ENCODE measurements at regions not wholly inside any gene's neighbourhood (a gene's known extent, or its start where the extent isn't known, plus 50 kb on each side); places are given as distances from the start of the nearest gene placed in this dataset.
A peak's percentile ranks its signal among the peaks of the same experiment; 100 is the strongest.
"Not testable (repeated sequence)": the region's sequence is repeated elsewhere in the genome, so short reads cannot be mapped to it uniquely, and the experiment has no call there.

DNA sequence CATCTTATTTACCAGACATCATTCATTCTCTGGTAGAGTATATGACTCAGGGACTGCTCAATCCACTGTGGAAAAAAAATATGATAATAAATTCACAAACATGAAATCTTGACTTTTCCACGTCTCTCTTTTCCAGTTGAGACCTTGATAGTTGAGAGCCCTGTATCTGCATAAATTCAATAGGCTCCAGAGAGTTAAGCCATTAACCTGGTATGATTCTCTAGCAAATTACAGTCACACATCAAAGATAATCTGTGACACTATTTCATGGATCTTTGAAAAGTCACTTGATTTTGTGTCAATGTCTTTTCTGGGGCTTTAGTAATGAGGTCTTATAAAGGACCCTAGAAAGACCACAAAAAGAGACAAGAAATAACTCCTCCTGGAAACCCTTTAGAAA lies 154.2 kb upstream of the FOXG1 start:
- DNase-seq (ENCODE audit: low read depth) = no peak

- no peak for DNase-seq (ENCODE audit: low read depth)
These were observed 153.1 kb upstream of the FOXG1 start for GRCh38 chr14:28613532-28613931.

GRCh38 chr14:28626780-28627179 lies 139.8 kb upstream of the FOXG1 start:
- DNase-seq (ENCODE audit: low read depth) = no peak

DNA sequence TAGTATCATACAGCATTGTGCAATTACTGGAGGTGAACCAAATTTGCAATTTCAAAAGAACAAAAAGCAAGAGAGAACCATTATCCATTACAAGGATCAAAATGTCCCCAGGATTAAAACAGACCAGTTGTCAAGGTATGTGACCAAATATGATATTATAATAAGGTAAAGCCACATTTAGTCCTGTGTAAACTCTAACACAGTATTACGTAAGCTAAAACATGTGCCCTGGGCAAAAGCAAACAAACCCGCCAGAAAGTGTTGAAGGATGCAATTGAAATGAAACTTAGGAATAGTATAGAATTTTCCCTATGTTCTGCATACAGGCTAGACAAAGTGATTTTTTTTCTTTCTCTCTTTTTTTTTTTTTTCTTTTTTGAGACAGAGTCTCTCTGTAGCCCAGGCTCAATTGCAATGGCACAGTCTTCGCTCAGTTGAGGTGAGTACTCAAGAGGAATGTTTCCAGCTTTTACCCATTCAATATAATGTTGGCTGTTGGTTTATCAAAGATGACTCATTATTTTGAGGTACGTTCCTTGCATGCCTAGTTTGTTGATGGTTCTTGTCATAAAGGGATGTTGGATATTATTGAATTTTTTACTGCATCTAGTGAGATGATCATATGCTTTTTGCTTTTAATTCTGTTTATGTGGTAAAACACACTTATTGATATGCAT lies 137.1 kb upstream of the FOXG1 start:
- no peak for DNase-seq (ENCODE audit: low read depth)

GRCh38 chr14:28630100-28630499 lies 136.5 kb upstream of the FOXG1 start:
- no peak for DNase-seq (ENCODE audit: low read depth)

- peak; percentile 55 for DNase-seq (ENCODE audit: low read depth)
These were observed 131.2 kb upstream of the FOXG1 start for GRCh38 chr14:28635387-28635786.

- not testable (repeated sequence) for DNase-seq (ENCODE audit: low read depth)
These were observed 130.8 kb upstream of the FOXG1 start for GRCh38 chr14:28635816-28636215.

DNA sequence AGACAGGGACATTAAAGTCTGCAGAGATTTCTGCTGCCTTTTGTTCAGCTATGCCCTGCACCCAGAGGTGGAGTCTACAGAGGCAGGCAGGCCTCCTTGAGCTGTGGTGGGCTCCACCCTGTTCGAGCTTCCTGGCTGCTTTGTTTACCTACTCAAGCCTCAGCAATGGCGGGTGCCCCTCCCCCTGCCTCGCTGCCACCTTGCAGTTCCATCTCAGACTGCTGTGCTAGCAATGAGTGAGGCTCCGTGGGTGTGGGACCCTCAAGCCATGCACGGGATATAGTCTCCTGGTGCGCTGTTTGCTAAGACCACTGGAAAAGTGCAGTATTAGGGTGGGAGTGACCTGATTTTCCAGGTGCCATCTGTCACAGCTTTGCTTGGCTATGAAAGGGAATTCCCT lies 125.4 kb upstream of the FOXG1 start:
- DNase-seq (ENCODE audit: low read depth) = not testable (repeated sequence)

DNA sequence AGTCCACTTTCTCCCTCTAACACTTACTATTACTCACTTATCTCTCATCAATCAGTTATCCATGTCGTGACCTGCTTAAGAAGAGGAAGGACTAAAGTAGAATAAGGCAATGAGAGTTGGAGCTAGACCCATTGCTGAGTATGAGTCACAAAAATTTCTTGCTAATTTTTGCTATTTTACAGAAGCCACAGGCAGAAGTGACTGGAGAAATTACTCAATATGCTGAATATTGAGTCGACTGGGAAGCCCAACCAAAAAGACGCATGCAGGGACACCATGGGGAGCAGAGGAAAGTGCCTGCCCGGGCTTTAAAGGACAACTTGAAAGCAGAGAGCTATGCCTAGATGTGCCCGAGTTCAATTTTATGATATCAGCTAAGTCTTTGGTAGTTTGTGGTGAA lies 115.4 kb upstream of the FOXG1 start:
- DNase-seq (ENCODE audit: low read depth) = no peak

- no peak for DNase-seq (ENCODE audit: low read depth)
These were observed 113.8 kb upstream of the FOXG1 start for GRCh38 chr14:28652782-28653181.

DNA sequence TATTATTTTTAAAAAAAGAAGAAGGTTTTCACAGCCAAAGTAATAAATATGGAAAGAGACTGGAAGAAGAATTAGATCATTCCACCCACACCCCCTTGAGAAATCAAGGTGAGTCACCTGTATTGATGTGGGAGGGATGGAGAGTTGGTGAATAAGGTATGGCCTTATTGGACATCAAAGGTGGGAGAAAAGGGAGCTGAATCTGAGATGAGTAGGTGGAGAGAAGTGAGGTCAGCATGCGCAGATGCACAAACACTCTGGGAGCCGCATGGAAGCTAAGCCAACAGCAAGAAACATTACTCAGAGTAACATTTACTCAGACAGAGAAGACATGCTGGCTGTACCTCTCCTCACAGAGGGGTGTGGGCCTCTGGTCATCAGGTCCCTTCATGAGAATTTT lies 113.1 kb upstream of the FOXG1 start:
- DNase-seq (ENCODE audit: low read depth) = no peak

- no peak for DNase-seq (ENCODE audit: low read depth)
These were observed 109.8 kb upstream of the FOXG1 start for GRCh38 chr14:28656704-28657255.

- DNase-seq (ENCODE audit: low read depth) = peak; percentile 58
These were observed 105.3 kb upstream of the FOXG1 start for GRCh38 chr14:28661171-28661772.

DNA sequence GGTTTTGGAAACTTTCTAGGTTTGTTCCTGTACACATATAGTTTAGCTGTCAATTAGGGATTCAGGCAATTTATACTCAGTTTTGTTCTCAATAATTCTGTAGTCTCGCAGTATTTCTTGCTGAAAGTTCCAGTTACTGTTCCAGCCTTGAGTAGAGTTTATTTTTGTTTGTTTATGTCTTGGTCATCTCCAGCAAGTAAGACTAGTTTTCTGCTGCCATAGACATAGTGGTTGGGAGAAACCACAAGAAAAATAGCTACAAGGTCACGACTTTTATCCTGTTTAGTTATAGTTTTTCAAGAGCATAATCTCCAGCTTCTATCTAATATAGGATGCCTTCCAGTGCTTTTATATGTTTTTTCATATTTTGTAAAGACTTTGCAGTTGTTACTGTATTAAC lies 99.6 kb upstream of the FOXG1 start:
- DNase-seq (ENCODE audit: low read depth) = no peak

GRCh38 chr14:28671425-28671824 lies 95.2 kb upstream of the FOXG1 start:
- DNase-seq (ENCODE audit: low read depth) = peak; percentile 46

DNA sequence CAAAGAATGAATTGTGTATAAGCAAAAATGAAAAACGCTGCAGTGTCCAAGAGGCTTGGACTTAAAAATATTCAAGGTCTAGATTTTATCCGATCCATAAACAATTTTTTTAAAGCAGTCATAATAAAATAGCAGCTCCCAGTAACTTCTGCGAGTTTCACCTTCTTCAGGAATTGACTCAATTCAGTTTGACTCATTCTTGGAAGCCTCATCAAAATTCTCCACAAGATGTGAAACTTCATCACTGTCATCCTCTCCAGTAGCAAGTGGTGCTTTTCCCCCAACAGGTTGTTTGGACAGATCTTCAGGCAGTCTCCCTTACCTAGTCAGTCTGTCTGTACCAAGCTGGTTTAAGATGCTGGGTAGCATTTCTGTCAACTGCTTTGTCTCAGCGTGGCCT lies 93.5 kb upstream of the FOXG1 start:
- no peak for DNase-seq (ENCODE audit: low read depth)

DNA sequence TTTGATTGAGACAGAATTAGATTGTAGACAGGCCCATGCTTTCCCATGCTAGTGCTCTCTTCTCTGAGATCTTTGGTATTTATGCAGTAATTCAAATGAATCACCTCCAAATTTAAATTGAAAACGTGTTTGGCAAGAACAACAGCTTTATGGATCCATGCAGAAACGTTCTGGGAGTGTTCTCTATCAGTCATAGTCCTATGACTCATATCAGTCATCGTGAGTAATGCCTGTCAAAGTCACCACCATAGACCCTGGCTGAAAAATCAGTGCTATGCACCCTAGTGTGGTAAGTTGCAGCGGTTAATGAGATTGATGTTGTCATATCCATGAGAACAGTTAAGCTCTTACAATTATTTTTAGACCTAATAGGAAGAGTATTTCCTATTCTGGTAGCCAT lies 90.1 kb upstream of the FOXG1 start:
- peak; percentile 45 for DNase-seq (ENCODE audit: low read depth)

GRCh38 chr14:28677381-28677780 lies 89.2 kb upstream of the FOXG1 start:
- DNase-seq (ENCODE audit: low read depth) = no peak

- no peak for DNase-seq (ENCODE audit: low read depth)
These were observed 87.7 kb upstream of the FOXG1 start for GRCh38 chr14:28678887-28679286.

- DNase-seq (ENCODE audit: low read depth) = no peak
These were observed 84.9 kb upstream of the FOXG1 start for GRCh38 chr14:28681681-28682080.

DNA sequence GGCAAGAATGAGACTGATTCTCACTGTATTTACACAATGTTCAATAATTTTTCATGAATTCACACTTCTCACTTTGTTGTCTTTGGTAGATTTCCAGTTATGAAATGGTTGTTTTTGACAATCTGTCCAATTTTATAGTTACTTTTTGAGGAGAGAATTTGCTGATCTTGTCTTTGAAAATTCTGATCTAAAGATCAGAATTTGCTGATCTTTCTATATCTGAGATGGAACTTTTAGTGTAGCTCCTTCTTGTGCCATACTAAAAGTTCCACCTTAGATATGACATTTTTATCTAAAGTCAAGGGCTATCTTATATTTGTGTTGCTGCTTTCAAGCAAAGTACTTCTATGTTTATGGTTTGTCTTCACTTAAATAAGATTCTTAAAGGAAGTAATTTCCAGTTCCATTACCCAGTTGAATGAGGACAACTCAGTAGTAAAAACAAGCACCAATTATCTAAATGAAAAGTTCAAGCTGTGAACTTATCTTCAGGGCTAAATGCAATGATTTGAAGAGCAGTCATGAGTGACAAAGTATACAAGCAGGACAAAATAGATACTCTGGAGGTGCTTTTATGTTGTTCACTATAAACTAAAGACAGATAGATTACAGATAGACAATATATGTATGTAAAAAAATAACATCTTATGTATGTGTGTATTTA lies 76.4 kb upstream of the FOXG1 start:
- no peak for DNase-seq (ENCODE audit: low read depth)

DNA sequence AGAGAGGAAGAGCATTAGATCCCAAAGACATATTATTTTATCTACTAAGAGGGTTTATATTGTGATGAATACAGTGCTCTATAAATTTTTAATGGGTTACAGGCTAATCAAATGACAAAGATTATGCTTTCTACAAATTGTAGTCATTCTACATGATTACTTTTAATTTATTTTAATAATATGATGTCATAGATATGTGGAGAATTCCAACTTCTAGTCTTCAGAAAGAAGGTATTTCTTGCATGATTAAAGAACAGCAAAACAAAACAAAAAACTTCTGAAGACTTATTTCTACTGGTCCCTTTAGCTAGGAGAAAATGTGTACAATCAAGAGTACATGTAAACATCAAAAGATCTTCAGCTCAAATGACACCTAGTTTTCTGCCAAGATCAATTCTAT lies 71.5 kb upstream of the FOXG1 start:
- no peak for DNase-seq (ENCODE audit: low read depth)

- no peak for DNase-seq (ENCODE audit: low read depth)
These were observed 64.9 kb upstream of the FOXG1 start for GRCh38 chr14:28701733-28702132.
